Body of pancreas (tissue), 4 donors: ENCODE measurements at regions not wholly inside any gene's neighbourhood (a gene's known extent, or its start where the extent isn't known, plus 50 kb on each side); places are given as distances from the start of the nearest gene placed in this dataset.

Source experiments
- CTCF ChIP-seq, 7 experiments: fragments of 450-650 bp in 4 of 7; fragments of 200-600 bp in 3 of 7; sonication (generic) in 3 of 7; IDR thresholded peaks; one replicate each; pipeline ENCODE4 v1.5.1; 2016 to 2019; ENCODE audit warnings: antibody characterized with exemption in 7 of 7
- POLR2A ChIP-seq, 3 donors: fragments of 450-650 bp; IDR thresholded peaks; one replicate each; pipeline ENCODE4 v1.6.1; 2016; ENCODE audit warnings: antibody characterized with exemption in 3 of 3, mild to moderate bottlenecking in 2 of 3

DNA sequence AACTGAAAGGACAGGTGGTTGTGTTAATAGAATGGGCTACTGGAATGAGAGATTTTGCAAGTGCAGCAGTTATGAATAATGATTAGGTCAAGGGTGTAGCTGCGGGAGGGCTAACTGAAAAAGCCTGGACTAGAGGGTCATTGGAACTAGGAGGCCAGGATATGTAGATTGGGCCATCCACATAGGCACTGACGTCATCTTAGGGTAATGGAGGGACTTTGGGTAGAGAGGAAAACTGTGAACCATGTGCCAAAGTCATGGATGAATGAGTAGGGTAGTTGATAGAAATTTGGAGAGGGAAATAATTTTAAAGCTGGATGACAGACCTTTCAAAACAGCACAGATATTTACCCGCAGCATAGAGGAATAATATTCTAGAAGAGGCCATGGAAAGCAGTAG lies 123.6 kb upstream of the SLITRK2 start:
- TF ChIP-seq CTCF (IDR thresholded peaks at IDR 0.05) (no peak), POLR2A (IDR thresholded peaks at IDR 0.05) (no peak)
